Caco-2 (cell line): ENCODE measurements at regions not wholly inside any gene's neighbourhood (a gene's known extent, or its start where the extent isn't known, plus 50 kb on each side); places are given as distances from the start of the nearest gene placed in this dataset.
"Not testable (repeated sequence)": the region's sequence is repeated elsewhere in the genome, so short reads cannot be mapped to it uniquely, and the experiment has no call there.

ENCODE experiments used
- BruUV-seq: library from RNA; stranded (reverse); fragments of 400-500 nt; replicated peaks from 2 replicates; lab custom pipeline; 2021; lab: Mats Ljungman, UMichigan
- CTCF ChIA-PET: fragments of 300-600 bp; sonication (Branson Sonifier 250); formaldehyde crosslinking; loops from one replicate; lab custom pipeline; 2022; ENCODE audit warnings: antibody characterized with exemption; lab: Charles Lee
- POLR2A ChIA-PET: fragments of 300-600 bp; sonication (Branson Sonifier 250); formaldehyde crosslinking; loops from one replicate; lab custom pipeline; 2022; ENCODE audit warnings: antibody characterized with exemption; lab: Charles Lee
- DNase-seq, 2 experiments: peaks; one replicate each; pipeline versions ENCODE4 v3.0.0 to v3.0.0-alpha.2; 2020 to 2022
- H3K27me3 ChIP-seq: replicated peaks from 2 replicates; pipeline ENCODE4 v1.6.0; 2011; ENCODE audit warnings: low read length; ENCODE audit not compliant: control insufficient read depth, insufficient read depth
- H3K36me3 ChIP-seq: 2 replicates; pipeline ENCODE4 v1.5.1; 2011; ENCODE audit warnings: low read length; ENCODE audit not compliant: control insufficient read depth, insufficient read depth
- H3K4me1 ChIP-seq: fragments of 250-450 bp; sonication (Bioruptor Pico); 2 replicates; pipeline ENCODE4 v1.5.1; 2020; ENCODE audit warnings: mild to moderate bottlenecking
- H3K4me3 ChIP-seq: 2 replicates; pipeline ENCODE4 v1.5.1; 2011; ENCODE audit warnings: low read depth, mild to moderate bottlenecking, control low read depth, low read length
- H3K9me3 ChIP-seq: fragments of 250-450 bp; sonication (Bioruptor Pico); 2 replicates; pipeline ENCODE4 v1.5.1; 2020; ENCODE audit warnings: mild to moderate bottlenecking, moderate library complexity
- H3K27ac Mint-ChIP-seq: one replicate; pipeline ENCODE4 v1.8.0; 2022; ENCODE audit warnings: mixed read lengths; ENCODE audit not compliant: unreplicated experiment
- H3K27me3 Mint-ChIP-seq: one replicate; pipeline ENCODE4 v1.8.0; 2022; ENCODE audit warnings: mixed read lengths; ENCODE audit not compliant: insufficient read depth, unreplicated experiment
- H3K36me3 Mint-ChIP-seq: one replicate; pipeline ENCODE4 v1.8.0; 2022; ENCODE audit warnings: mild to moderate bottlenecking, mixed read lengths; ENCODE audit not compliant: insufficient read depth, unreplicated experiment
- H3K4me1 Mint-ChIP-seq: one replicate; pipeline ENCODE4 v1.8.0; 2022; ENCODE audit warnings: low read depth, mixed read lengths; ENCODE audit not compliant: unreplicated experiment
- H3K4me3 Mint-ChIP-seq: one replicate; pipeline ENCODE4 v1.8.0; 2022; ENCODE audit warnings: mild to moderate bottlenecking, moderate library complexity, mixed read lengths; ENCODE audit not compliant: unreplicated experiment
- H3K9me3 Mint-ChIP-seq: one replicate; pipeline ENCODE4 v1.8.0; 2022; ENCODE audit warnings: mixed read lengths; ENCODE audit not compliant: unreplicated experiment
- CTCF ChIP-seq, 2 experiments: fragments of 200-600 bp in 1 of 2; IDR thresholded peaks; 1 replicate in 1 of 2; 2 replicates in 1 of 2; pipeline versions ENCODE4 v1.5.1 to v1.8.0; 2011 to 2022; ENCODE audit warnings: antibody characterized with exemption in 1 of 2, control low read depth in 1 of 2, inconsistent platforms in 1 of 2, low read depth in 1 of 2, low read length in 1 of 2, mild to moderate bottlenecking in 1 of 2, moderate library complexity in 1 of 2; ENCODE audit not compliant: insufficient read depth in 1 of 2, severe bottlenecking in 1 of 2, unreplicated experiment in 1 of 2
- intact Hi-C: fragments of 100-400 bp; cut with micrococcal nuclease; formaldehyde crosslinking; loops from one replicate; pipeline ENCODE4 v1.10.0; 2022; ENCODE audit not compliant: unreplicated experiment

DNA sequence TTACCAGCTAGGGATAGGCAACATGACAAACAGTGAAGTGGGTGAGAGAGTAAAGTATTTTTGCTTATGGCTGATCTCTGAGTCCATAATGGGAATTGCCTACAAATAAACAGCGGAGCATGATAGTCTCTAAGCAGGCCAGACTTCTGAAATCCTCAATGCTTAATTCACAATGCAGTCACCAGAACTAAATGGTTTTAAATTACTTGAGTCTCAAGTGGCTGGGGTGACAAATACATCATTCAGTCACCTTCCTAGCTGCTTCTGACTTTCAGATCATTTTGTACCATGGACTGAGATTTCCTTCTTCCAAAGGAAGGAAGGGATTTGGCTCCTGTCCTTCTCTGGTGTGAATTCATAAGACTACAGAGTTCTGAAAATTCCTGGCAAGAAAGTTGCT lies 82.8 kb upstream of the RMP24 start:
- H3K9me3 ChIP-seq: no peaks in the 10 kb centered on the region
- H3K27me3 Mint-ChIP-seq: no peaks in the 10 kb centered on the region
- TF ChIP-seq CTCF (IDR thresholded peaks at IDR 0.05; ENCODE audit: insufficient read depth in 1 of 2, low read depth in 1 of 2, low read length in 1 of 2, severe bottlenecking in 1 of 2, unreplicated experiment in 1 of 2): no peak
- H3K27me3 ChIP-seq: no peaks in the 10 kb centered on the region
- DNase-seq: no peak
- intact Hi-C loops: no loop called here
- H3K4me1 Mint-ChIP-seq: no peaks in the 10 kb centered on the region
- no TSS peak for BruUV-seq
- H3K27ac Mint-ChIP-seq: no peak overlapping the region
- H3K36me3 ChIP-seq: no peaks in the 10 kb centered on the region
- no peak overlapping the region for H3K4me3 ChIP-seq
- H3K4me3 Mint-ChIP-seq: no peak overlapping the region
- ChIA-PET CTCF (no interaction called here), POLR2A (no interaction called here)
- no peaks in the 10 kb centered on the region for H3K36me3 Mint-ChIP-seq
- no peaks in the 10 kb centered on the region for H3K9me3 Mint-ChIP-seq
- no peaks in the 10 kb centered on the region for H3K4me1 ChIP-seq

- Mint-ChIP-seq H3K4me3 (no peak overlapping the region), H3K4me1 (no peaks in the 10 kb centered on the region), H3K27me3 (no peaks in the 10 kb centered on the region), H3K9me3 (no peaks in the 10 kb centered on the region), H3K27ac (no peak overlapping the region), H3K36me3 (no peaks in the 10 kb centered on the region)
- Histone ChIP-seq H3K4me1 (no peaks in the 10 kb centered on the region), H3K36me3 (no peaks in the 10 kb centered on the region), H3K9me3 (no peaks in the 10 kb centered on the region), H3K27me3 (no peaks in the 10 kb centered on the region), H3K4me3 (no peak overlapping the region)
- no peak for DNase-seq
- ChIA-PET POLR2A (no interaction called here), CTCF (no interaction called here)
- TF ChIP-seq CTCF (IDR thresholded peaks at IDR 0.05; ENCODE audit: insufficient read depth in 1 of 2, low read depth in 1 of 2, low read length in 1 of 2, severe bottlenecking in 1 of 2, unreplicated experiment in 1 of 2): no peak
- no TSS peak for BruUV-seq
- intact Hi-C loops: no loop called here
Observed at GRCh38 chr18:35890323-35890722, 82.2 kb upstream of the RMP24 start.

- no peak overlapping the region for H3K27ac Mint-ChIP-seq
- TF ChIP-seq CTCF (IDR thresholded peaks at IDR 0.05; ENCODE audit: insufficient read depth in 1 of 2, low read depth in 1 of 2, low read length in 1 of 2, severe bottlenecking in 1 of 2, unreplicated experiment in 1 of 2): no peak
- Histone ChIP-seq H3K27me3 (no peaks in the 10 kb centered on the region), H3K36me3 (no peaks in the 10 kb centered on the region), H3K9me3 (no peaks in the 10 kb centered on the region), H3K4me1 (no peaks in the 10 kb centered on the region), H3K4me3 (no peak overlapping the region)
- H3K36me3 Mint-ChIP-seq: no peaks in the 10 kb centered on the region
- no peaks in the 10 kb centered on the region for H3K27me3 Mint-ChIP-seq
- intact Hi-C loops: no loop called here
- BruUV-seq: no TSS peak
- CTCF ChIA-PET: no interaction called here
- POLR2A ChIA-PET: no interaction called here
- no peaks in the 10 kb centered on the region for H3K4me1 Mint-ChIP-seq
- DNase-seq: no peak
- no peaks in the 10 kb centered on the region for H3K9me3 Mint-ChIP-seq
- no peak overlapping the region for H3K4me3 Mint-ChIP-seq
Observed at GRCh38 chr18:35892118-35892517, 80.4 kb upstream of the RMP24 start.

GRCh38 chr18:35897481-35897880 lies 75.0 kb upstream of the RMP24 start:
- H3K27me3 Mint-ChIP-seq, CTCF ChIA-PET, H3K36me3 Mint-ChIP-seq: not testable (repeated sequence)

More at GRCh38 chr18:35897481-35897880, 75.0 kb upstream of the RMP24 start:
- H3K4me3 ChIP-seq, BruUV-seq, DNase-seq, POLR2A ChIA-PET, H3K9me3 Mint-ChIP-seq, H3K4me1 Mint-ChIP-seq, H3K9me3 ChIP-seq, intact Hi-C loops, H3K36me3 ChIP-seq, H3K4me3 Mint-ChIP-seq, H3K27ac Mint-ChIP-seq, H3K27me3 ChIP-seq, H3K4me1 ChIP-seq: not testable (repeated sequence)
